Ascending aorta (tissue), 2 donors: ENCODE measurements at regions not wholly inside any gene's neighbourhood (a gene's known extent, or its start where the extent isn't known, plus 50 kb on each side); places are given as distances from the start of the nearest gene placed in this dataset.

Experiments
- DNase-seq, 2 donors: peaks; one replicate each; pipeline ENCODE4 v3.0.0-alpha.2; 2019; ENCODE audit warnings: low spot score in 2 of 2
- H3K27ac ChIP-seq, 2 donors: fragments of 200-600 bp; sonication (generic); one replicate each; pipeline ENCODE4 v1.5.1; 2016 to 2017; ENCODE audit warnings: mild to moderate bottlenecking in 1 of 2
- H3K27me3 ChIP-seq: fragments of 200-600 bp; sonication (generic); one replicate; pipeline ENCODE4 v1.5.1; 2017
- H3K36me3 ChIP-seq, 2 donors: fragments of 200-600 bp; sonication (generic); one replicate each; pipeline ENCODE4 v1.5.1; 2016
- H3K4me1 ChIP-seq, 2 donors: fragments of 200-600 bp; sonication (generic); one replicate each; pipeline ENCODE4 v1.5.1; 2016 to 2017; ENCODE audit warnings: mild to moderate bottlenecking in 1 of 2
- H3K4me3 ChIP-seq, 2 donors: fragments of 200-600 bp; sonication (generic); one replicate each; pipeline ENCODE4 v1.5.1; 2016 to 2017; ENCODE audit warnings: mild to moderate bottlenecking in 1 of 2
- H3K9me3 ChIP-seq, 2 donors: fragments of 200-600 bp; sonication (generic); one replicate each; pipeline ENCODE4 v1.5.1; 2016
- intact Hi-C: fragments of 100-400 bp; cut with DNase I; formaldehyde crosslinking; loops from one replicate; pipeline ENCODE4 v1.15.1; 2023
- TF ChIP-seq, protein P1 (sequence below), 3 experiments: fragments of 200-600 bp in 2 of 3; fragments of 450-650 bp in 1 of 3; sonication (generic) in 2 of 3; IDR thresholded peaks; one replicate each; pipeline ENCODE4 v1.5.1; 2016 to 2019; ENCODE audit warnings: antibody characterized with exemption in 3 of 3, mild to moderate bottlenecking in 1 of 3, moderate library complexity in 1 of 3

DNA sequence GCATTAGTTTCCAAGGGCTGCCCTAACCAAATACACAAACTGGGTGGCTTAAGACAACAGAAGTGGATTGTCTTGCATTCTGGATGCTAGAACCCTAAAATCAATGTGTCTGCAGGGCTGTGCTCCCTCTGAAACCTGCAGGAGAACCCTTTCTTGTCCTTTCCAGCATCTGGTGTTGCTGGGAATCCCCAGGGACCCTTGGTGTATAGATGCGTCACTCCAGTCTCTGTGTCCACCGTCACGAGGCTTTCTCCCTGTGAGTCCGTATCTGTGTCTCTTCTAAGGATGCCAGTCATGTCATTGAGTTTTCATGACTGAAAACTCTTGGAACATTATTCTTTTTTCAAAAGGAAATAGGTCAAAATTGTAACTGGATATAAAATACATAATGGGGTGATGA, 142.9 kb downstream of the RNASET2 start:
- DNase-seq: no peak
- Histone ChIP-seq H3K27ac (no peak overlapping the region), H3K9me3 (no peaks in the 10 kb centered on the region), H3K36me3 (no peaks in the 10 kb centered on the region), H3K4me3 (no peak overlapping the region), H3K27me3 (no peaks in the 10 kb centered on the region), H3K4me1 (no peaks in the 10 kb centered on the region)
- TF ChIP-seq, protein P1, sequence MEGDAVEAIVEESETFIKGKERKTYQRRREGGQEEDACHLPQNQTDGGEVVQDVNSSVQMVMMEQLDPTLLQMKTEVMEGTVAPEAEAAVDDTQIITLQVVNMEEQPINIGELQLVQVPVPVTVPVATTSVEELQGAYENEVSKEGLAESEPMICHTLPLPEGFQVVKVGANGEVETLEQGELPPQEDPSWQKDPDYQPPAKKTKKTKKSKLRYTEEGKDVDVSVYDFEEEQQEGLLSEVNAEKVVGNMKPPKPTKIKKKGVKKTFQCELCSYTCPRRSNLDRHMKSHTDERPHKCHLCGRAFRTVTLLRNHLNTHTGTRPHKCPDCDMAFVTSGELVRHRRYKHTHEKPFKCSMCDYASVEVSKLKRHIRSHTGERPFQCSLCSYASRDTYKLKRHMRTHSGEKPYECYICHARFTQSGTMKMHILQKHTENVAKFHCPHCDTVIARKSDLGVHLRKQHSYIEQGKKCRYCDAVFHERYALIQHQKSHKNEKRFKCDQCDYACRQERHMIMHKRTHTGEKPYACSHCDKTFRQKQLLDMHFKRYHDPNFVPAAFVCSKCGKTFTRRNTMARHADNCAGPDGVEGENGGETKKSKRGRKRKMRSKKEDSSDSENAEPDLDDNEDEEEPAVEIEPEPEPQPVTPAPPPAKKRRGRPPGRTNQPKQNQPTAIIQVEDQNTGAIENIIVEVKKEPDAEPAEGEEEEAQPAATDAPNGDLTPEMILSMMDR (IDR thresholded peaks at IDR 0.05): no peak
- intact Hi-C loops: no loop called here

DNA sequence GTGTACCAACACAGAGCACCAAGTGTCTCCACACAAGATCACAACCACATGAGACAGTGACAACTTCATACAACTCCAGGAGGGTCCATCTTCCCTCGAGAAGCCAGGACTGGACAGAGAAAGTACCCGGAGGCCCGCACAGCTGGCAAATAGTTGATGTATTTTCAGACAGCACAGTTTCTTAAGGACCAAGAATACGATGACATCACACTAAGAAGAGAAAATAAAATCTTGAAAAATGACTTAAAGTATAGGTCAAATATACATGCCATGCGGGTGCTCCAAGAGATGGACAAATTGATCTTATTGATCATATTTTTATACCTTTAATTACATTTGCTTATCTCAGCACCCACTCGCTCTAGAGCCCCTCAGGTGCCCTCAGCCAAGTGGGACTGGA, 145.5 kb downstream of the RNASET2 start:
- intact Hi-C loops: no loop called here
- DNase-seq: no peak
- H3K9me3 ChIP-seq: peaks cover 0 to 18% of the 10 kb centered on the region in 2 donors
- H3K27ac ChIP-seq: no peak overlapping the region
- H3K27me3 ChIP-seq: no peaks in the 10 kb centered on the region
- H3K4me1 ChIP-seq: no peaks in the 10 kb centered on the region
- TF ChIP-seq, protein P1 (IDR thresholded peaks at IDR 0.05): no peak
- H3K36me3 ChIP-seq: no peaks in the 10 kb centered on the region
- H3K4me3 ChIP-seq: no peak overlapping the region

DNA sequence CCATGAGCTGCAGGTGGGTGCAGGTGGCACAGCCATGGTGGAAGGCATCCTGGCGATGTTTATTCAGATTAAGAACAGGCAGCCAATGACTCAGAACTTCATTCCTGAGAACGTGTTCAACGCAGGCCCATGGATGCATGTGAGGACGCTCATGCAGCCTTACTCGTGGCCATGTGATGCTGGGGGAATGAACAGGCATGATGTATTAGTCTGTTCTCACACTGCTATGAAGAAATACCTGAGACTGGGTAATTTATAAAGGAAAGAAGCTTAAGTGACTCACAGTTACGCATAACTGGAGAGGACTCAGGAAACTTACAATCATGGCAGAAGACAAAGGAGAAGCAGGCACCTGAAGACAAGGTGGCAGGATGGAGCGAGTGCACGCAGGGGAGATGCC, 146.6 kb downstream of the RNASET2 start:
- intact Hi-C loops: no loop called here
- no peak for DNase-seq
- H3K4me1 ChIP-seq: no peaks in the 10 kb centered on the region
- H3K27ac ChIP-seq: no peak overlapping the region
- TF ChIP-seq, protein P1 (IDR thresholded peaks at IDR 0.05): no peak
- H3K9me3 ChIP-seq: peaks cover 0 to 27% of the 10 kb centered on the region in 2 donors
- no peaks in the 10 kb centered on the region for H3K27me3 ChIP-seq
- H3K4me3 ChIP-seq: no peak overlapping the region
- H3K36me3 ChIP-seq: no peaks in the 10 kb centered on the region

DNA sequence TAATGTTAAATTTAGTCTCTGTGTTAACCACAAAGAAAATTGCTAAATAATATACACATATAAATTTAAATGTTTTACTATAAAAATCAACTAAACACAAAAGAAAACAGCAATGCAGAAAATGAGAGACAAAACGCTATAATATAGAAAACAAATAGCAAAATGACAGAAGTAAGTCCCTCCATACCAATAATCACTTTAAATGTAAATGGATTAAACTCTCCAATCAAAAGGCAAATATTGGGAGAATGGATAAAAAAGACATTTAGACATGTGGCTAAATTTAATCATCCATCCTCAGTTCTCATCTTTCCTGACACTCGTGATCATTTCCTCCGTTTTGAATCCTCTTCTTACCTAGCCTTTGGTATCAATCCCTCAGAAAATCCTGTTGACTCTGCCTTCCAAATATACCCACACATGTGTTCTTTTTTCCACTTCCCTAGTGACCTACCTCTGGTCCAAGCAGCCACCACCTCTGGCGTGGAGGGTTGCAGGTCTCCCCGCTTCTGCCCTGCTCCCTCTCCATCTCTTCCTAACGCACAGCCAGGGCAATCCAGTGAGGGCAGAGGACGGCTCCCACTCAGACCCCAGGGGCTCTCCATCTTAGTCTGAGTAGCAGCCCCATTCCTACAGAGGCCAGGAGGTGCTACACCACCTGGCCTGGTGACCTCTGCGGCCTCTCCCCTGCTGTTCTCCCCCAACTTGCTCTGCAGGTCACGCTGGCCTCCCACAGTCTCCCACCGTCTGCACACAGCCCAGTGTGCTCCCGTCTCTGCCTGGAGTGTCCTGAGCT, 149.2 kb downstream of the RNASET2 start:
- H3K9me3 ChIP-seq: peaks cover 0 to 27% of the 10 kb centered on the region in 2 donors
- TF ChIP-seq, protein P1 (IDR thresholded peaks at IDR 0.05): no peak
- DNase-seq: no peak
- no peak overlapping the region for H3K27ac ChIP-seq
- H3K27me3 ChIP-seq: no peaks in the 10 kb centered on the region
- intact Hi-C loops: no loop called here
- no peak overlapping the region for H3K4me3 ChIP-seq
- no peaks in the 10 kb centered on the region for H3K4me1 ChIP-seq
- H3K36me3 ChIP-seq: no peaks in the 10 kb centered on the region

DNA sequence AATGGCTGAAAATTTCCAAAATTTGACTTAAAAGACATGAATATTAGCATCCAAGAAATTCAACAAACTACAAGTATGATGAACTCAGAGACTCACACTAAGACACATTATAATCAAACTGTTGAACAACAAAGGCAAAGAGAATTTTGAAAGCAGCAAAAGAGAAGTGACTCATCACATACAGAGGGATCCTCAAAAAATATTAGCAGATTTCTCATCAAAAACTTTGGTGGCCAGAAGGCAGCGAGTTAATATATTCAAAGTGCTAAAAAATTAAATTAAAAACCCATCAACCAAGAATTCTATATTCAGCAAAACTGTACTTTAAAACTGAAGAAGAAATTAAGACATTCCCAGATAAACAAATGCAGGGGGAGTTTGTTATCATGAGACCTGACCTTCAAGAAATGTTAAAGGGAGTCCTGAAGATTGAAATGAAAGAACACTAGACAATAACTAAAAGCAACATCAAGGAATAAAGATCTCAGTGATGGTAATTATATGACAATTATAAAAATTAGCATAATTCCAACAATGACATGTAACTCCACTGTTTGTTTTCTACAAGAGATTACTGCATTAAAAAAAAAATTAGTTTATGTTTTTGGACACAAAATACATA, 150.0 kb downstream of the RNASET2 start:
- no peak overlapping the region for H3K27ac ChIP-seq
- DNase-seq: no peak

More for the DNA sequence above, 150.0 kb downstream of the RNASET2 start:
- TF ChIP-seq, protein P1 (IDR thresholded peaks at IDR 0.05): no peak
- Histone ChIP-seq H3K27me3 (no peaks in the 10 kb centered on the region), H3K4me3 (no peak overlapping the region), H3K36me3 (no peaks in the 10 kb centered on the region), H3K9me3 (peaks cover 0 to 27% of the 10 kb centered on the region in 2 donors), H3K4me1 (no peaks in the 10 kb centered on the region)
- intact Hi-C loops: no loop called here
